ENCODE measurements at regions not wholly inside any gene's neighbourhood (a gene's known extent, or its start where the extent isn't known, plus 50 kb on each side); places are given as distances from the start of the nearest gene placed in this dataset.

DNA sequence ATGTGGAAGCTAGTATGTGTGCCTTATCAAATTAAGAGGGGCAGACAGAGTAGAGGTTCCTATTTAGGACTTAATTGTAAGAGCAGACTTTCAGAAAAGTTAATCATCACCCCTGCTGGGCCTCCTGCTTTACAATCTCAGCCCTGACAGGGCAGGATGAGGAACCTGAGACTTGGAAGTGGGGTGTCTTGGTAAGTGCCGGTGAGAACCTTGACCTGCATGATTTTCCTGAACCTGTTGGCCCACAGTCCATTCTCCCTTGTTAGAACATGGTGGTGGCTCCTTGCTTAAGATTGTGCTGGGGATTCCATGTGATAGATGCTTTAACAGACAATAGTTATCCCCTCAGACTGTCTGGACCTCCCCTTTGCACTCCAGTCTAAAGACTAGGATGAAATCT is 141.7 kb upstream of the TMEM72 start:
- WGBS, 5 donors = 46 to 67% (median 55%) methylated on average over 1 of the region's 1 CpG

DNA sequence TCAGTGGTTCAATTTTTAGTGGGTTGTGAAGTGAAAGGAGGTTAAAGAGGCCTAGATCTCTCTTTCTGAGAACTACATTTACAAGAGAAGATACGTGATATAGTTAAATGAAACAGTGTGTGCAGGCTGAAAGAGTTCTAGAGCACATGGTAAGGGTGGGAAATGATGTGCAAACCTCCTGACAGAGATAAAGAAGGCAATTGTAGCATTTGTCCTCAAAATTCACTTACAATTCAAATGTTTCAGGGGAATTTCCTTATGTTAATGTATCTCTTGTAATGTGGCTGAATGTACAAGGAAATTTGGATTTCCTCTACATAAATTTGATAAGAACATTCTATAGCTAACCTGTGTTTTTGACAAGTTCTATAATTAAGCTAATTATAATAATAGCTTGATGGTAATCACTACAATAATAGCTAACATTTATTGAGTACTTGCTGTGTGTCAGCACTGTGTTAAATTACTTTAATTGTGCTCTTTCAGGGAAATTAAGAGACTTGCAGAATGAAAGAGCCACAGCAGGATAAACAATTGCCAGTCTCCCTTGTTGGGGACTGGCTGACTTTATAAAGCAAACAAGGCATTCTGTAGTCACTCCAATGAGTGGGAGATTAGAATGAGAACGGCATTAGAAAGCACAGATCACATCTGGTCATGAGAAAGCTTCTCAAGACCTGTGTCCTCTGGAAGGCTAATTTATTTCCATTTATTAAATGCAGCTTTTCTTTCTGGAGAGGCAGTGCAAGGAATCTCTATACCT is 139.7 kb upstream of the TMEM72 start:
- no peaks in the 10 kb centered on the region for H3K4me1 ChIP-seq
- H3K9me3 ChIP-seq = no peaks in the 10 kb centered on the region
- H3K4me3 ChIP-seq = no peak overlapping the region
- H3K36me3 ChIP-seq = no peaks in the 10 kb centered on the region
- H3K27me3 ChIP-seq (replicated peaks in 1 of 7) = peaks cover 0 to 10% (median 0%) of the 10 kb centered on the region in 7 donors
- WGBS, 5 donors = 63 to 90% (median 72%) methylated on average over 2 of the region's 2 CpGs
- TF ChIP-seq POLR2AphosphoS5 (IDR thresholded peaks at IDR 0.05) (no peak), POLR2A (IDR thresholded peaks at IDR 0.05) (no peak)
- TF ChIP-seq, protein P1, sequence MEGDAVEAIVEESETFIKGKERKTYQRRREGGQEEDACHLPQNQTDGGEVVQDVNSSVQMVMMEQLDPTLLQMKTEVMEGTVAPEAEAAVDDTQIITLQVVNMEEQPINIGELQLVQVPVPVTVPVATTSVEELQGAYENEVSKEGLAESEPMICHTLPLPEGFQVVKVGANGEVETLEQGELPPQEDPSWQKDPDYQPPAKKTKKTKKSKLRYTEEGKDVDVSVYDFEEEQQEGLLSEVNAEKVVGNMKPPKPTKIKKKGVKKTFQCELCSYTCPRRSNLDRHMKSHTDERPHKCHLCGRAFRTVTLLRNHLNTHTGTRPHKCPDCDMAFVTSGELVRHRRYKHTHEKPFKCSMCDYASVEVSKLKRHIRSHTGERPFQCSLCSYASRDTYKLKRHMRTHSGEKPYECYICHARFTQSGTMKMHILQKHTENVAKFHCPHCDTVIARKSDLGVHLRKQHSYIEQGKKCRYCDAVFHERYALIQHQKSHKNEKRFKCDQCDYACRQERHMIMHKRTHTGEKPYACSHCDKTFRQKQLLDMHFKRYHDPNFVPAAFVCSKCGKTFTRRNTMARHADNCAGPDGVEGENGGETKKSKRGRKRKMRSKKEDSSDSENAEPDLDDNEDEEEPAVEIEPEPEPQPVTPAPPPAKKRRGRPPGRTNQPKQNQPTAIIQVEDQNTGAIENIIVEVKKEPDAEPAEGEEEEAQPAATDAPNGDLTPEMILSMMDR (IDR thresholded peaks at IDR 0.05 in 8 of 11, conservative IDR thresholded peaks at IDR 0.05 in 3 of 11) = no peak
- intact Hi-C loops (cut with DNase I; ENCODE audit: low total_unique reads) = no loop called here
- H3K27ac ChIP-seq = no peak overlapping the region
- no peak for DNase-seq

More for the DNA sequence above, 141.7 kb upstream of the TMEM72 start:
- Histone ChIP-seq H3K27me3 (replicated peaks in 1 of 7) (peaks cover 0 to 10% (median 0%) of the 10 kb centered on the region in 7 donors), H3K4me3 (no peak overlapping the region), H3K27ac (no peak overlapping the region), H3K36me3 (no peaks in the 10 kb centered on the region), H3K9me3 (no peaks in the 10 kb centered on the region), H3K4me1 (no peaks in the 10 kb centered on the region)
- DNase-seq = no peak
- TF ChIP-seq, protein P1 (IDR thresholded peaks at IDR 0.05 in 8 of 11, conservative IDR thresholded peaks at IDR 0.05 in 3 of 11) = no peak
- TF ChIP-seq POLR2AphosphoS5 (IDR thresholded peaks at IDR 0.05) (no peak), POLR2A (IDR thresholded peaks at IDR 0.05) (no peak)
- intact Hi-C loops (cut with DNase I; ENCODE audit: low total_unique reads) = no loop called here

DNA sequence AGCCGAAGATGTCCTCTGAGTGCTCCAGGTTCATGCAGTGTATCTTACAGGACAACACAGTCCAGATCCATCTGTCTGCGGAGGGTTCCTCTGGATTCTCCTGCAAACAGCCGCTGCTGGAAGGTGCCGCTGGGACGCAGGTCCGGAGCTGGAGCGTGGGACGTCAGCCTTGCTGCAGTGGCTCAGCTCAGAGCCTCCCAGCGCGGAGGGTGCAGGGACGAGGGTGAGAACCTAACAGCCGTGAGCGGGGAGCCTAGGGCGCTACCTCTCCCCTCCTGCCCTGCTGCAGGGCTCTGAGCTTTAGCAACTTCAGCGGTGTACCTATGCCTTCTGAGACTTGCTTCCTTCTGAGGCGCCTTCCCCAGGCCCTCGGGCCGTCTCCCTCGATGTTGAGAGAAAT is 137.6 kb upstream of the TMEM72 start:
- no peak overlapping the region for H3K4me3 ChIP-seq
- intact Hi-C loops (cut with DNase I; ENCODE audit: low total_unique reads) = no loop called here
- no peaks in the 10 kb centered on the region for H3K9me3 ChIP-seq
- peaks cover 0 to 10% (median 0%) of the 10 kb centered on the region in 7 donors for H3K27me3 ChIP-seq (replicated peaks in 1 of 7)
- no peak for DNase-seq
- WGBS, 5 donors = 89 to 95% (median 92%) methylated on average over 16 to 19 of the region's 19 CpGs
- no peaks in the 10 kb centered on the region for H3K36me3 ChIP-seq
- H3K27ac ChIP-seq = no peak overlapping the region
- TF ChIP-seq POLR2AphosphoS5 (IDR thresholded peaks at IDR 0.05) = no peak
- TF ChIP-seq, protein P1 (IDR thresholded peaks at IDR 0.05 in 8 of 11, conservative IDR thresholded peaks at IDR 0.05 in 3 of 11) = no peak
- no peak for TF ChIP-seq POLR2A (IDR thresholded peaks at IDR 0.05)
- no peaks in the 10 kb centered on the region for H3K4me1 ChIP-seq

DNA sequence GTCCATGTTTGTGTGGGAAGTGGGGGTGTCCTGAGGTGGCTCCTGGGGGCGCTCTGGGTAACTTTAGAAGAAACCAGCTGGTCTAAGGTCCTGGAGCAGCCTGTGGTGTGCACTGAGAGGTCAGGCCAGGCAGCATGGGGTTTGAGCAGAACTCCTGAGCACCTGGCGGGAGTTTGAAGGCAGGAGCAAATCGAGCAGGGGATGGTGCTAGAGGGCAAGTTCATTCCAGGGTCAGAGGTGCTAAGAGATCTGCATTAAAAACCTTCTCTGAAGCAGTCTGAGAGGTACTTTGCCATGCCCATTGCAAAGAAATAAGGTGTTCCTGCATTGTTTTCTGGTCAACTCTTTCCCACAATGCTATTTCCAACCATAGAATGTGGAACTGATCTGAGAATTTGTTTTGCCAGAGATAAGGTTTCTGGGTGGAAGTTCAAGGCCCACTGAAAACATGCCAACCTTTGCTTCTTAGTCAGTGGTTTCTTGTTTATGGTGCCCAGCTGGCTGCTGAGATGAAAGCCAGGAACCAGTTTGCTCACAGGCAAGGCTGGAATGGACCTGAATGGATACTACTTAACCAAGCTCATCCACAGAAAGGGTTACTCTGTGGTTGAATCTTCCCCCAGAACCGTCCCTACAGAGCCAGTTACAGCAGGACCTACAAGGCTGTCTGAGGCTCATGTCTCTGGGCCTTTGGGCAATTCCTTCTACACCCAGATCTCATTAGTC is 136.3 kb upstream of the TMEM72 start:
- no peaks in the 10 kb centered on the region for H3K9me3 ChIP-seq
- intact Hi-C loops (cut with DNase I; ENCODE audit: low total_unique reads) = no loop called here
- H3K4me1 ChIP-seq = no peaks in the 10 kb centered on the region
- H3K36me3 ChIP-seq = no peaks in the 10 kb centered on the region
- 45 to 79% (median 69%) methylated on average over 4 of the region's 4 CpGs for WGBS, 5 donors
- H3K4me3 ChIP-seq = no peak overlapping the region
- no peak for DNase-seq
- H3K27ac ChIP-seq = no peak overlapping the region
- no peak for TF ChIP-seq POLR2A (IDR thresholded peaks at IDR 0.05)
- TF ChIP-seq POLR2AphosphoS5 (IDR thresholded peaks at IDR 0.05) = no peak
- TF ChIP-seq, protein P1 (IDR thresholded peaks at IDR 0.05 in 8 of 11, conservative IDR thresholded peaks at IDR 0.05 in 3 of 11) = no peak
- H3K27me3 ChIP-seq (replicated peaks in 1 of 7) = peaks cover 0 to 3% (median 0%) of the 10 kb centered on the region in 7 donors

Data from spleen (tissue), 11 donors.